Activated CD4-positive, CD25-positive, alpha-beta regulatory T cell treated with anti-CD3 and anti-CD28 coated beads, Interleukin-2, amount 50 U/mL, for 24 hours (primary cell): ENCODE measurements at regions not wholly inside any gene's neighbourhood (a gene's known extent, or its start where the extent isn't known, plus 50 kb on each side); places are given as distances from the start of the nearest gene placed in this dataset.
"Not testable (repeated sequence)": the region's sequence is repeated elsewhere in the genome, so short reads cannot be mapped to it uniquely, and the experiment has no call there.

ENCODE experiments used
- ATAC-seq, 2 donors: fragments of 150-1000 bp; cut with Tn5 transposase; one replicate each; pipeline ENCODE4 v1.10.0; 2021; ENCODE audit warnings: mild to moderate bottlenecking in 1 of 2, moderate library complexity in 1 of 2

DNA sequence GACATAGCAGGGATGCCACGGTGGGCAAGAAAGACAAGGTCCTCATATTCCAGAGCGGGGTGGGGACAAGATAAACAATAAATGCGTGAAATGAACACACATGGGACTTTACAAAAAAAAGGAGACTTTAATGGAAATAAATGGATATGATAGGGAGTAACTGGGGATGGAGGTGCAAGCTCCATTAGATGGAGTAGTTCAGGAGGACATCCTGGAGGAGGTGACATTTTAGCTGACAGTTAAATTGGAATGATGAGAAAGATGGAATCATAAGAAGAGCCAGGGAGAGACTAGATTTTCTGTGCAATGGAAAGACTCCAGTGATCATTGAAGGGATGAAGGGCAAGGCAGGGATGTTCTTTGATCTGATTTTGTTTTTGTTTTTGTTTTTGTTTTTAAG, 83.6 kb upstream of the MYL10 start:
- no peak for ATAC-seq

GRCh38 chr7:101714097-101714496, 85.0 kb upstream of the MYL10 start:
- ATAC-seq = no peak

GRCh38 chr7:101717628-101718357, 88.7 kb upstream of the MYL10 start:
- ATAC-seq = no peak

DNA sequence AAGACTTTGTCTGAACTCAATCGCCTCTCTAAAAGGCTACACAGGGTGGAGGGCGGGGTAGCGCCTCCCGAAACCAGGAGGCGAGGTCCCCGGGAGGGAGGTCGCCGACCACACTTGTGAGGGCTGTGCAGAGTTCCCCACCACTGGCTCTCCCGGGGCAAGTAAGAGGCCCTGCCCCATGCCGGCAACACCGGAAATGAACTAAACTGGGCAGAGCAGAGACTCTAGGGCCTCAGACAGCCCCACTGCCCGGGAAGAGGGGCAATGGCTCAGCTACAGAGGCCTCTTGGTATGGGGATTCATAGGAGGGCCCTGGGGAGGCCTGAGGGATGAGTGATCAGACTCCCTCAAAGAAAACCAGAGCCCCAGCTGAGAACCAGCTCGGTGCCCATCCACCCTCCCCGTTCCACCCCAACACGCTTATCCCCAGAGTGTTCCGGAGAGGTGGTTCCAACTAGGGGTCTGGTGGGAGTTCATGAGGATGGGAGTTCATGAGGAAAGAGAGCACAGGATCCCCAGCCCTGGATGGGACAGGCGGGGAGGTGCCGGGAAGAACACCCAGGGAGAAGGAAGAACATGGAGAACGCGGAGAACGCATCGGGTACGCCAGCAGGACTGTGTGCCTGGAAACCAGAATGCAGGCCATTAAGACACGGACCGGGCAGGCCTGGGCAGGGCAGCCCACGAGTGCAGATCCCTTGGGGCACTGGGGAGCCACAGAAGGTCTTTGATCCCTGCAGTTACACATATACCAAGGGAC, 89.4 kb upstream of the MYL10 start:
- no peak for ATAC-seq

DNA sequence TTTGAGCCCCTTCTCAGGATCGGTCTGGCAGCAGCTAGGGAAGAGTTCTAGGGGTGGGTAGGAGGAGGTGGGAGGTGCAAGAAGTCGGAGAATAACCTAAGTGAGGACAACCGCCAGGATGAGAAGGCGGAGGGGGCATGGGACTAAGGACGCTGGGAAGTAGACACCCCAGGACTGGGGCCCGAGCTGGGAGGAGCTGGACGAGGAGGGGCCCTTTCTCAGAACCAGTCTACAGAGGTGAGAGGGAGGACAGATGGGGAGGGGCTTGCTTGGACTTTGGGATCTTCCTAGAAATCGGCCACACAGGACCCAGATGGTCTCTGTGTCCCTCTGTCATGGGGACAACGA, 90.0 kb upstream of the MYL10 start:
- no peak for ATAC-seq

DNA sequence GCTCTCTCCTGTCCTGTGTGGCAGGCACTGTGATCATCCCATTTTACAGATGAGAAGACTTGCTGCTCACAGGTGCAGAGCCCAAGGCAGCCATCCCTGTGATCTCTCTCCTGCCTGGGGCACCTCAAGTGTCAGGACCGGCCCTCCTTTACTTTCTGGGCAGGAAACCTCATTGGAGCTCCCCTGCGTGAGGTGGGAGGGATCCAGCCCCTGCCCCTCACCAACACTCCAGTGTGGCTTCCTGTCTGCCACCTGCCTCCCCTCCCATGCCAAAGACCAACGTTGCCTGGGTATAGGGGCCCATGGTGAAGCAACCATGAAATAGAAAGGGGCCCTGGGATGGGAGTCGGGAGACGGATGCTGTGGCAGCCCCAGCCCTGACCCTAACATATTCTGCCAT, 91.2 kb upstream of the MYL10 start:
- ATAC-seq = no peak

GRCh38 chr7:101722247-101722646, 93.2 kb upstream of the MYL10 start:
- no peak for ATAC-seq

DNA sequence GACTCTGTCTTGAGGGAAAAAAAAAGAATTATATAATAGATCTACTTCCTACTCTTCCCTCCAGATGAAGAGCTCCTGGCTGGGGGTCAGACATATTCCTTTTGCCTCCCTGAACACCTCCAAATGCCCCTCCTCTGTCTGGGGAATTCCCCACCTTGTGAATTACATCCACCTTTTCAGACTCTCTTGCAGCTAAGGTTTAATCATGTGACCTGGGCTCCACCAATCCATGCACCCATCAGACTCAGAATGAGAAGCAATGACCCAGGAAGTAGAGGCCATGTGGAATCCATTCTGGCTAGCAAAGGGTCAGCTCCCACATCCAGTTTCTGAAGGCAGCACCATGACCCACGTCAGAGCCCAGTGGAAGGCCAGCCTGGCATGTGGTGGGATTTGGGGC, 93.6 kb upstream of the CUX1 start:
- ATAC-seq = no peak

GRCh38 chr7:101724957-101725356, 92.5 kb upstream of the CUX1 start:
- ATAC-seq = no peak

GRCh38 chr7:101725921-101726320, 91.5 kb upstream of the CUX1 start:
- ATAC-seq = no peak

GRCh38 chr7:101727184-101727583, 90.2 kb upstream of the CUX1 start:
- ATAC-seq = no peak

DNA sequence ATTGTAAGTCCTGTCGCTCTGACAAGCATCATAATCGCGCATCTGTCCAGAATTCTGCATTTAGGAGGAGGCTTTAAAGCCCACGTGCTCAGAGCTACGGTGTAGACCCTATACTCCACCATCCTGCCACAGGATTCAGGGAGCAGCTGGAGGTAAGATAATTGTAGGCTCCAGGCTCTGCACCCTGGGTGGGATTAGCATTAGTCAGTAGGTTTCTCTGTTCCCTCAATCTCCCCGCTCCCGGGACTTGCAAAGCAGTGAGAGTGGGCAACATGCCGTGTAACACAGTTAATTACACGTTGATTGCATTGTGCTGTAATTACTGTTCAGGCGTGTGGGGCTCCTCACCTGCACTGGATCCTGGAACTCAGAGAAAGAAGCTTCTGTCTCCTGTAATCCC, 89.3 kb upstream of the CUX1 start:
- no peak for ATAC-seq

DNA sequence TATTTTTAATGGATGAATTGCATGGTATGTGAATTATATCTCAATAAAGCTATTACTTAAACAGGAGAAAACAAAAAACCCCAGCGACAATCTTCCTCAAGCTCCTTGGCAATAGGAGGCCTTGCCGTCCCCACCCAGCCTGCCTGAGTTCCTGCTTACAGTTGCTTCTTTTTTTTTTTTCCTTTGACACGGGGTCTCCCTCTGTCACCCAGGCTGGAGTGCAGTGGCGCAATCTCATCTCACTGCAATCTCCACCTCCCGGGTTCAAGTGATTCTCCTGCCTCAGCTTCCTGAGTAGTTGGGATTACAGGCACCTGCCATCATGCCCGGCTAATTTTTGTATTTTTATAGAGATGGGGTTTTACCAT, 88.6 kb upstream of the CUX1 start:
- ATAC-seq = not testable (repeated sequence)

DNA sequence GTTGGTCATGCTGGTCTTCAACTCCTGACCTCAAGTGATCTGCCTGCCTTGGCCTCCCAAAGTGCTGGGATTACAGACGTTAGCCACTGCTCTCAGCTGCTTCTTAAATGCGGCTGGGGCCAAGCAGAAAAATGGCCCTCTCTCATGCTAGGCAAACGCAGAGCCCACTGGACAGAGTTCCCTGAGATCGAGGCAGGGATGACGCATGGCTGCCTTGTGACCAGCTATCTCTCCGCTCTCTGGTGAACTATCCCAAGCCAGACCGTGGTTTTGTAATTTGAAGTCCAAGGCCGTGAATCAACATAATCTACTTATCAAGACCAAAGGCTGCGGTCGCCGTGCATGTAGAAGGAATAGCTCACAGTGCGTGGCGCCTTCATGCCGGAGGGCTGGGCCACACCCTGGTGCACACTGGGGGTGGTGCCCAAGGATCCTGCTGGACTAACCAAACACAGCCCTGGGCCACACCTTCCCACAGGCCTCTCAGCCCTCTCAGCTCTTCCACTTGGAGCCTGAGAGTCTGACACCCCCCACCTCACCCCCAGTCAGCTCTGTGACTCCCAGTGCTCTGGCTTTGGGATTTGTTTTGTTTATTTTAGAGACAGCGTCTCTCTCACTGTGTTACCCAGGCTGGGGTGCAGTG, 88.1 kb upstream of the CUX1 start:
- ATAC-seq = no peak

GRCh38 chr7:101731502-101732084, 85.8 kb upstream of the CUX1 start:
- no peak for ATAC-seq

DNA sequence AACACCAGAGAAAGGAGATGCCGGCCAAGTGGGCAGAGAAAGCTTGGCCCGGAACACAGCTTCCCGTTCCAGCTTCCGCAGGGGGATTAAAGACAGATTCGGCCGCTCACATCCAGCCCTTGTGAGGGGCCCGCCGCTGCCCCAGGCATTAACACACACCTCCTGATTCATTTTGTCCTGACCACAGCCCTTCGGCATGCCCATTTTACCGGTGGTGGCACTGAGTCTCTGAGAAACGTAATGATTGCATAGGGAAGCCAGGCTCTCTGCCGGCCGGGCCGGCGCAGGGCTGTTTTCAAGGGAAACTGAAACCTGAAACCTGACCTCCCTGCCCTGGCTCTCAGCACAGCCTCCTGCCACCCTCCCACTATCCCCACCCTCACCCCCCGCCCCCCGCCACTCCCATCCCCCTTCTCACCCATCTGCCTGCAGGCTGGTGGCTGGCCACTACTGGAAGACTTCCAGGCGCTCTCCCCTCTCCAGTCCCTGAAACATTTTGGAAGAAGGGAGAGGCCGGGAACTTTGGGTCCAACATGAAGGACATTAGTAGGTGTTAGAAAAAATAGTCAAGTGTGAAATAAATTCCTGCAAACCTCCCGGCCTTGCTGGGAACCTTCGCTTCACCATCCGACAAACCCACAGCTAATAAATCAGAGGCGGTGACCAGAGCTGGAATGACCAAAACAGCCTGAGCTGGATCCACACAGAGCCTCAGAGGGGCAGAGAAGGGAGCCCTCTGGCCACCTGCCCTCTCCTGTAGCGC, 83.5 kb upstream of the CUX1 start:
- ATAC-seq = no peak

DNA sequence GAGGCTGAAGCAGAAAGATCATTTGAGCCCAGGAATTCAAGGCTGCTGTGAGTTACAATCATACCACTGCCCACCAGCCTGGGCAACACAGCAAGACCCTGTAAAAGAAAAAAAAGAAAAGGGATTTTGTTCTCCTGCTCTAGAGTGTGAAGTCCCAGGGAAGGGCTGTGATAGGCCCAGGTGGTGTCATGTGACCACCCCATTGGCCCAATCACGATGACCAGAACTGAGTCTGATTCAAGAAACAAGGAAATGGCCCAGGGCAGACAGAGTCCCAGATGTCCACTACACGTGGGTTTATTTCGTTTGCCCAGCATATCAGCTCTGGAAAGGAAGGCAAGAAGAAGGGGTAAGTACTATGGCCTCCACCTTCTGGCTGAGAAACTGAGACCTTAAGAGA, 81.3 kb upstream of the CUX1 start:
- no peak for ATAC-seq

- no peak for ATAC-seq
Observed at GRCh38 chr7:101739775-101740398, 77.5 kb upstream of the CUX1 start.

DNA sequence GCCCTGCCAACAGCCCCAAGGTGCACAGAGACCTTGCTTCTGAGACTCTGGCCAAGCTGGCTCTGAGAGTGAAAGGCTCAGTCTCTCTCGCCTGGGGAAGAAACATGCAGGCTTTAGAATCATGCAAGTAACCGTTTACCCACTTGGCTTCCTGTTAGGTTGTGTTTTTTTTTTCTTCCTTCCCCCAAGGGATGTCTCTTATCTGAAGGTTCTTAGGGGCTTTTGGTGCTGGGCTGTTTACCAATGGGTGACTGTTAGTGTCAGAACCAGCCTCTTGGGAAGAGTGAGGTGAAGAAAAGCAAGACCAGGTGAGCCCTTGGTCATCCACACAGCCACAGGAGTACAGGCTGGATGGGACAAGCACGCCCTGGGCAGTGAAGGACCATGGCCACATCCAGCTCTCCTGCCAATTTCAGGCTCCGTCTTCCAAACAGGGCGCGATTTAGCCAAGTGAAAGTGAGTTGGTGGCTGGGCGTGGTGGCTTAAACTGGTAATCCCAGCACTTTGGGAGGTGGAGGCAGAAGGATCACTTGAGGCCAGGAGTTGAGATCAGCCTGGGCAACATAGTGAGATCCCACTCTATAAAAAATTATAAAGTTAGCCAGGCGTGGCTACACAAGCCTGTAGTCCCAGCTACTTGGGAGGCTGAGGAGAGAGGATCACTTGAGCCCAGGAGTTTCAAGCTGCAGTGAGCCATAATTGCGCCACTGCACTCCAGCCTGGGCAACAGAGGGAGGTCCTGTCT, 76.3 kb upstream of the CUX1 start:
- ATAC-seq = peak; percentile 8

- ATAC-seq = peak; percentile 69 to 72
Observed at GRCh38 chr7:101743241-101743994, 74.0 kb upstream of the CUX1 start.

DNA sequence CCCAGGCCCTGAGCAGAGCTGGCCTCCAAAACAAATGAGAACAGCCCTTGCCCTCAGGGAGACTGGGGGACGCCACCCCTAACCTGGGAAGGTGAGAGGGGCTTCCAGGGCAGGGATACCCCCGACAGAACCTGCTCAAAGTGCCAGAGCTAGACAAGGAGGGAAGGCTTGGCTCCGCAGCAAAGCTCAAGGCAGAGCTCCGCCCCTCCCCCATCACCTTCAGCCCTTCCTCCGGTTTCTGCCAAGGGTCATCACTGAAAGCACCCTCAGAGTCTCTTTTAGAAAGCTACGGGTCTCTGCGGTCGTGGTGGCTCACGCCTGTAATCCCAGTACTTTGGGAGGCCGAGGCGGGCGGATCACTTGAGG, 73.4 kb upstream of the CUX1 start:
- ATAC-seq = no peak
